IMR-90 (cell line): ENCODE measurements at regions not wholly inside any gene's neighbourhood (a gene's known extent, or its start where the extent isn't known, plus 50 kb on each side); places are given as distances from the start of the nearest gene placed in this dataset.

Source experiments
- ATAC-seq: fragments of 200-7000 bp; cut with Tn5 transposase; 2 replicates; pipeline ENCODE4 v1.9.1; 2020; ENCODE audit warnings: low read depth, mild to moderate bottlenecking, moderate library complexity
- BruUV-seq: library from RNA; stranded (reverse); fragments of 400-500 nt; replicated peaks from 2 replicates; lab custom pipeline; 2021; lab: Mats Ljungman, UMichigan
- CTCF ChIA-PET: fragments of 300-600 bp; formaldehyde crosslinking; extraction: SDS; loops from one replicate; lab custom pipeline; 2021; ENCODE audit warnings: antibody characterized with exemption; lab: Yijun Ruan, JAX
- POLR2A ChIA-PET: fragments of 300-600 bp; sonication (Branson Sonifier 250); formaldehyde crosslinking; loops from one replicate; lab custom pipeline; 2022; ENCODE audit warnings: antibody characterized with exemption; ENCODE audit not compliant: unreplicated experiment; lab: Charles Lee
- DNase-seq: peaks from one replicate; pipeline ENCODE4 v3.0.0; 2013
- H2AFZ ChIP-seq: replicated peaks from 2 replicates; pipeline ENCODE3; 2013; ENCODE audit warnings: low read length, mild to moderate bottlenecking; ENCODE audit not compliant: poor library complexity
- H2AK5ac ChIP-seq: 2 replicates; pipeline ENCODE4 v1.6.1; 2013; ENCODE audit warnings: low read depth, low read length, inconsistent platforms
- H2AK9ac ChIP-seq: replicated peaks from 2 replicates; pipeline ENCODE3; 2013; ENCODE audit warnings: mild to moderate bottlenecking, low read depth, low read length, moderate library complexity; ENCODE audit not compliant: poor library complexity
- H2BK120ac ChIP-seq: 2 replicates; pipeline ENCODE4 v1.6.1; 2013; ENCODE audit warnings: low read depth, low read length, inconsistent platforms
- H2BK15ac ChIP-seq: 3 replicates; pipeline ENCODE4 v1.6.1; 2013; ENCODE audit warnings: low read depth, low read length, inconsistent platforms
- H2BK20ac ChIP-seq: 2 replicates; pipeline ENCODE4 v1.6.1; 2013; ENCODE audit warnings: low read depth, mild to moderate bottlenecking, inconsistent platforms, low read length, moderate library complexity
- H2BK5ac ChIP-seq: 2 replicates; pipeline ENCODE4 v1.6.1; 2013; ENCODE audit warnings: mild to moderate bottlenecking, low read depth, low read length, inconsistent platforms; ENCODE audit not compliant: poor library complexity, severe bottlenecking
- H3K14ac ChIP-seq: replicated peaks from 2 replicates; pipeline ENCODE4 v1.6.1; 2013; ENCODE audit warnings: low read depth, low read length, inconsistent platforms
- H3K18ac ChIP-seq: 2 replicates; pipeline ENCODE4 v1.6.1; 2013; ENCODE audit warnings: low read depth, low read length, control low read depth
- H3K23ac ChIP-seq: 2 replicates; pipeline ENCODE4 v1.6.1; 2013; ENCODE audit warnings: low read depth, low read length, inconsistent platforms
- H3K27ac ChIP-seq: 2 replicates; pipeline ENCODE4 v1.5.1; 2013; ENCODE audit warnings: mild to moderate bottlenecking, control low read depth, low read length; ENCODE audit not compliant: insufficient read depth
- H3K27me3 ChIP-seq: 2 replicates; pipeline ENCODE4 v1.6.1; 2013; ENCODE audit warnings: low read length; ENCODE audit not compliant: control insufficient read depth, insufficient read depth
- H3K36me3 ChIP-seq: 2 replicates; pipeline ENCODE4 v1.6.1; 2013; ENCODE audit warnings: low read length, mixed read lengths; ENCODE audit not compliant: control insufficient read depth, insufficient read depth
- H3K4ac ChIP-seq: 2 replicates; pipeline ENCODE4 v1.6.1; 2013; ENCODE audit warnings: low read depth, low read length, inconsistent platforms
- H3K4me1 ChIP-seq: 2 replicates; pipeline ENCODE4 v1.6.1; 2013; ENCODE audit warnings: low read length, mixed read lengths; ENCODE audit not compliant: control insufficient read depth, insufficient read depth
- H3K4me2 ChIP-seq: 2 replicates; pipeline ENCODE4 v1.6.1; 2013; ENCODE audit warnings: low read depth, mild to moderate bottlenecking, control low read depth, low read length, moderate library complexity
- H3K4me3 ChIP-seq: 2 replicates; pipeline ENCODE4 v1.5.1; 2013; ENCODE audit warnings: low read depth, mild to moderate bottlenecking, control low read depth, low read length, moderate library complexity; ENCODE audit not compliant: insufficient read depth
- H3K56ac ChIP-seq: 2 replicates; pipeline ENCODE4 v1.6.1; 2013; ENCODE audit warnings: low read length, inconsistent platforms; ENCODE audit not compliant: insufficient read depth; ENCODE audit errors: extremely low read depth
- H3K79me1 ChIP-seq, 2 experiments: 2 replicates each; pipeline ENCODE4 v1.6.1; 2013; ENCODE audit warnings: low read length in 2 of 2, inconsistent platforms in 1 of 2, low read depth in 1 of 2
- H3K9ac ChIP-seq: 2 replicates; pipeline ENCODE4 v1.6.1; 2013; ENCODE audit warnings: low read depth, low read length, control low read depth
- H3K9me1 ChIP-seq: 2 replicates; pipeline ENCODE4 v1.6.1; 2013; ENCODE audit warnings: low read length, inconsistent platforms; ENCODE audit not compliant: insufficient read depth
- H3K9me3 ChIP-seq: 2 replicates; pipeline ENCODE4 v1.6.1; 2013; ENCODE audit warnings: low read length; ENCODE audit not compliant: control insufficient read depth, insufficient read depth
- H4K20me1 ChIP-seq: 2 replicates; pipeline ENCODE4 v1.6.1; 2013; ENCODE audit warnings: low read length, inconsistent platforms; ENCODE audit not compliant: insufficient read depth
- H4K5ac ChIP-seq: 2 replicates; pipeline ENCODE4 v1.6.1; 2013; ENCODE audit warnings: mild to moderate bottlenecking, low read depth, low read length, control low read depth
- H4K8ac ChIP-seq, 2 experiments: 2 replicates each; pipeline ENCODE4 v1.6.1; 2013; ENCODE audit warnings: low read depth in 2 of 2, low read length in 2 of 2, control low read depth in 1 of 2, inconsistent platforms in 1 of 2
- H4K91ac ChIP-seq: 2 replicates; pipeline ENCODE4 v1.6.1; 2013; ENCODE audit warnings: low read depth, low read length, inconsistent platforms; ENCODE audit not compliant: insufficient read depth
- CHD1 ChIP-seq: IDR thresholded peaks from 2 replicates; pipeline ENCODE4 v1.6.1; 2012; ENCODE audit warnings: low read depth, low read length, improper control_type of control experiment
- ELK1 ChIP-seq: fragments of 150-350 bp; IDR thresholded peaks from 2 replicates; pipeline ENCODE4 v1.6.1; 2016; ENCODE audit warnings: low read depth, mild to moderate bottlenecking, low read length, moderate library complexity, borderline replicate concordance
- SMC3 ChIP-seq: fragments of 150-350 bp; IDR thresholded peaks from 2 replicates; pipeline ENCODE4 v1.6.1; 2016; ENCODE audit warnings: low read depth, mild to moderate bottlenecking, antibody characterized with exemption, low read length, moderate library complexity
- USF2 ChIP-seq: fragments of 150-350 bp; IDR thresholded peaks from 2 replicates; pipeline ENCODE4 v1.6.1; 2017; ENCODE audit warnings: mild to moderate bottlenecking, antibody characterized with exemption, low read length, low read depth
- WGBS, 2 experiments: methylation state at CpG; one replicate each; pipeline versions ENCODE4 v1.1.5 to v1.1.7; 2013; ENCODE audit warnings: missing lambda C conversion rate in 2 of 2; ENCODE audit not compliant: insufficient read length in 1 of 2; ENCODE audit errors: extremely low coverage in 2 of 2; 5-methylcytosine and 5-hydroxymethylcytosine counted together
- dilution Hi-C: fragments of 300-500 bp; cut with HindIII; formaldehyde crosslinking; loops from one replicate; pipeline ENCODE4 v1.14.3; 2018; ENCODE audit warnings: low sequenced_read_pairs; ENCODE audit not compliant: unreplicated experiment
- in situ Hi-C: fragments of 300-500 bp; cut with MboI; formaldehyde crosslinking; loops from 3 replicates; pipeline ENCODE4 v1.14.3; 2019; ENCODE audit warnings: low sequenced_read_pairs, inconsistent platforms, mixed read lengths
- intact Hi-C: fragments of 100-400 bp; cut with micrococcal nuclease; formaldehyde crosslinking; loops from 2 replicates; pipeline ENCODE4 v1.10.0; 2022

- Histone ChIP-seq H3K9me3 (no peaks in the 10 kb centered on the region), H3K18ac (no peak overlapping the region), H3K4ac (no peak overlapping the region), H2AFZ (no peak overlapping the region), H2AK9ac (no peak overlapping the region), H3K36me3 (peaks cover 4% of the 10 kb centered on the region; the same call in 1 of the 2 replicates), H3K9me1 (no peaks in the 10 kb centered on the region), H2BK120ac (no peak overlapping the region), H4K5ac (no peak overlapping the region), H2BK20ac (no peak overlapping the region), H3K27me3 (peaks cover 2% of the 10 kb centered on the region; the same call in 1 of the 2 replicates), H3K79me1 (no peaks in the 10 kb centered on the region), H4K91ac (no peak overlapping the region), H3K27ac (no peak overlapping the region), H3K56ac (no peak overlapping the region), H3K14ac (no peak overlapping the region), H4K20me1 (peaks cover 14% of the 10 kb centered on the region; the same call in 1 of the 2 replicates), H2BK5ac (no peak overlapping the region), H3K23ac (no peak overlapping the region), H4K8ac (no peak overlapping the region), H2BK15ac (no peak overlapping the region), H3K9ac (no peak overlapping the region), H3K4me3 (no peak overlapping the region), H3K4me2 (no peak overlapping the region), H2AK5ac (no peak overlapping the region), H3K4me1 (no peaks in the 10 kb centered on the region)
- WGBS, 2 experiments: 100% methylated on average over 1 of the region's 9 CpGs; no CpG with 5 or more reads in 1 of the 2 experiments
- ChIA-PET CTCF (interaction anchor here (0.8 kb wide), 1 partner anchor 9 kb away, joined by 5 read pairs; no protein-coding TSS in a partner anchor), POLR2A (no interaction called here)
- TF ChIP-seq CHD1 (no peak), ELK1 (no peak), USF2 (no peak), SMC3 (no peak)
- dilution Hi-C loops (no loop called here), in situ Hi-C loops (no loop called here), intact Hi-C loops (no loop called here)
- DNase-seq: no peak
- no TSS peak for BruUV-seq
- no peak for ATAC-seq
Observed at GRCh38 chr14:100466111-100466856, 120.9 kb downstream of the BEGAIN start.
